HG02981 (cell line): ENCODE measurements at regions not wholly inside any gene's neighbourhood (a gene's known extent, or its start where the extent isn't known, plus 50 kb on each side); places are given as distances from the start of the nearest gene placed in this dataset.
"Not testable (repeated sequence)": the region's sequence is repeated elsewhere in the genome, so short reads cannot be mapped to it uniquely, and the experiment has no call there.

Experiments used
- ATAC-seq: cut with Tn5 transposase; IDR thresholded peaks from one replicate; pipeline ENCODE4 v1.9.1; 2021; ENCODE audit warnings: mild to moderate bottlenecking, moderate library complexity; ENCODE audit not compliant: unreplicated experiment

GRCh38 chr3:110821586-110821985, 250.0 kb upstream of the NECTIN3 start:
- ATAC-seq = no peak

- ATAC-seq = no peak
Measured at GRCh38 chr3:110822971-110823370, 248.6 kb upstream of the NECTIN3 start.

GRCh38 chr3:110846971-110847370, 224.6 kb upstream of the NECTIN3 start:
- ATAC-seq = no peak

- ATAC-seq = no peak
Measured at GRCh38 chr3:110849064-110849463, 222.6 kb upstream of the NECTIN3 start.

GRCh38 chr3:110851736-110852135, 219.9 kb upstream of the NECTIN3 start:
- ATAC-seq = no peak

- ATAC-seq = no peak
Measured at GRCh38 chr3:110855207-110855606, 216.4 kb upstream of the NECTIN3 start.

GRCh38 chr3:110856916-110857315, 214.7 kb upstream of the NECTIN3 start:
- no peak for ATAC-seq

- ATAC-seq = no peak
Measured at GRCh38 chr3:110858549-110858948, 213.1 kb upstream of the NECTIN3 start.

- ATAC-seq = no peak
Measured at GRCh38 chr3:110859336-110859735, 212.3 kb upstream of the NECTIN3 start.

GRCh38 chr3:110859993-110860392, 211.6 kb upstream of the NECTIN3 start:
- no peak for ATAC-seq

- ATAC-seq = no peak
Measured at GRCh38 chr3:110865934-110866333, 205.7 kb upstream of the NECTIN3 start.

GRCh38 chr3:110868106-110868505, 203.5 kb upstream of the NECTIN3 start:
- ATAC-seq = no peak

GRCh38 chr3:110869736-110870135, 201.9 kb upstream of the NECTIN3 start:
- no peak for ATAC-seq

GRCh38 chr3:110871869-110872268, 199.7 kb upstream of the NECTIN3 start:
- ATAC-seq = no peak

GRCh38 chr3:110878692-110879091, 192.9 kb upstream of the NECTIN3 start:
- ATAC-seq = no peak

GRCh38 chr3:110881069-110881468, 190.5 kb upstream of the NECTIN3 start:
- ATAC-seq = no peak

- no peak for ATAC-seq
Measured at GRCh38 chr3:110886222-110886893, 185.3 kb upstream of the NECTIN3 start.

GRCh38 chr3:110887176-110887575, 184.4 kb upstream of the NECTIN3 start:
- ATAC-seq = no peak

GRCh38 chr3:110888625-110889375, 182.8 kb upstream of the NECTIN3 start:
- not testable (repeated sequence) for ATAC-seq

- not testable (repeated sequence) for ATAC-seq
Measured at GRCh38 chr3:110889376-110889699, 182.3 kb upstream of the NECTIN3 start.

- ATAC-seq = no peak
Measured at GRCh38 chr3:110894574-110894973, 177.0 kb upstream of the NECTIN3 start.

- no peak for ATAC-seq
Measured at GRCh38 chr3:110895054-110895453, 176.6 kb upstream of the NECTIN3 start.

- no peak for ATAC-seq
Measured at GRCh38 chr3:110897046-110897445, 174.6 kb upstream of the NECTIN3 start.
